B cell (primary cell): ENCODE measurements at regions not wholly inside any gene's neighbourhood (a gene's known extent, or its start where the extent isn't known, plus 50 kb on each side); places are given as distances from the start of the nearest gene placed in this dataset.
A peak's percentile ranks its signal among the peaks of the same experiment; 100 is the strongest.

Experiments
- ATAC-seq: fragments of 200-7000 bp; cut with Tn5 transposase; one replicate; pipeline ENCODE4 v1.10.0; 2021; ENCODE audit warnings: low read depth, mild to moderate bottlenecking, moderate number of reproducible peaks, moderate library complexity
- CTCF ChIA-PET: fragments of 350-600 bp; sonication (Branson Sonifier 250); formaldehyde crosslinking; loops from one replicate; lab custom pipeline; 2021; ENCODE audit warnings: antibody characterized with exemption, inconsistent platforms; lab: Charles Lee
- POLR2A ChIA-PET: fragments of 350-600 bp; sonication (Branson Sonifier 250); formaldehyde crosslinking; loops from one replicate; lab custom pipeline; 2021; ENCODE audit warnings: antibody characterized with exemption; lab: Charles Lee
- DNase-seq: peaks from one replicate; pipeline ENCODE4 v3.0.0; 2013
- H2AFZ ChIP-seq: 2 replicates; pipeline ENCODE4 v1.6.1; 2012; ENCODE audit warnings: mild to moderate bottlenecking, low read depth, low read length; ENCODE audit not compliant: insufficient read depth, poor library complexity, severe bottlenecking
- H3K27ac ChIP-seq, 2 donors: 1 replicate in 1 of 2; 2 replicates in 1 of 2; pipeline ENCODE4 v1.5.1; 2012 to 2013; ENCODE audit warnings: low read length in 2 of 2, mild to moderate bottlenecking in 2 of 2, moderate library complexity in 1 of 2
- H3K27me3 ChIP-seq, 4 experiments: fragments of 200-600 bp in 1 of 4; sonication (generic) in 1 of 4; replicated peaks in 1 of 4; 1 replicate in 2 of 4; 2 replicates in 2 of 4; pipeline versions ENCODE4 v1.6.1 to v1.7.0; 2013 to 2016; ENCODE audit warnings: low read length in 3 of 4, mild to moderate bottlenecking in 2 of 4, mixed read lengths in 1 of 4, moderate library complexity in 1 of 4; ENCODE audit not compliant: insufficient read depth in 4 of 4, control insufficient read depth in 3 of 4; ENCODE audit errors: control extremely low read depth in 1 of 4
- H3K36me3 ChIP-seq, 2 experiments: replicated peaks in 1 of 2; 1 replicate in 1 of 2; 2 replicates in 1 of 2; pipeline versions ENCODE4 v1.6.1 to v1.7.1; 2013; ENCODE audit warnings: low read length in 1 of 2; ENCODE audit not compliant: insufficient read depth in 2 of 2, control insufficient read depth in 1 of 2; ENCODE audit errors: control extremely low read depth in 1 of 2, extremely low read depth in 1 of 2
- H3K4me1 ChIP-seq, 2 donors: fragments of 200-600 bp in 1 of 2; sonication (generic) in 1 of 2; 1 replicate in 1 of 2; 2 replicates in 1 of 2; pipeline versions ENCODE4 v1.5.1 to v1.6.1; 2013 to 2017; ENCODE audit warnings: low read length in 2 of 2; ENCODE audit not compliant: control insufficient read depth in 2 of 2, insufficient read depth in 2 of 2
- H3K4me2 ChIP-seq: replicated peaks from 2 replicates; pipeline ENCODE3; 2012; ENCODE audit warnings: mild to moderate bottlenecking, low read depth, low read length; ENCODE audit not compliant: poor library complexity, severe bottlenecking
- H3K4me3 ChIP-seq, 5 experiments: fragments of 200-600 bp in 1 of 5; sonication (generic) in 1 of 5; 1 replicate in 3 of 5; 2 replicates in 2 of 5; pipeline versions ENCODE4 v1.5.1 to v1.7.0; 2011 to 2016; ENCODE audit warnings: low read length in 4 of 5, mild to moderate bottlenecking in 4 of 5, low read depth in 2 of 5, control low read depth in 1 of 5, moderate library complexity in 1 of 5; ENCODE audit not compliant: insufficient read depth in 1 of 5; ENCODE audit errors: control extremely low read depth in 1 of 5, extremely low read depth in 1 of 5
- H3K79me2 ChIP-seq: fragments of 200-600 bp; sonication (generic); one replicate; pipeline ENCODE4 v1.6.0; 2016; ENCODE audit warnings: low read length; ENCODE audit not compliant: control insufficient read depth, insufficient read depth
- H3K9ac ChIP-seq: fragments of 200-600 bp; sonication (generic); 2 replicates; pipeline ENCODE4 v1.6.1; 2017; ENCODE audit warnings: mild to moderate bottlenecking, low read length, moderate library complexity
- H3K9me3 ChIP-seq, 3 donors: one replicate each; pipeline versions ENCODE4 v1.6.1 to v1.7.1; 2013; ENCODE audit warnings: low read length in 2 of 3; ENCODE audit not compliant: control insufficient read depth in 2 of 3, insufficient read depth in 1 of 3; ENCODE audit errors: control extremely low read depth in 1 of 3
- H4K20me1 ChIP-seq: 2 replicates; pipeline ENCODE4 v1.6.0; 2012; ENCODE audit warnings: mild to moderate bottlenecking, low read length; ENCODE audit not compliant: insufficient read depth, control insufficient read depth, poor library complexity, severe bottlenecking
- H3K27ac Mint-ChIP-seq: one replicate; pipeline ENCODE4 v1.8.0; 2021; ENCODE audit warnings: mixed read lengths
- H3K27me3 Mint-ChIP-seq: one replicate; pipeline ENCODE4 v1.8.0; 2021; ENCODE audit warnings: mixed read lengths
- H3K4me1 Mint-ChIP-seq: one replicate; pipeline ENCODE4 v1.8.0; 2021; ENCODE audit warnings: mixed read lengths
- H3K4me3 Mint-ChIP-seq: one replicate; pipeline ENCODE4 v1.8.0; 2021; ENCODE audit warnings: mixed read lengths
- H3K9me3 Mint-ChIP-seq: one replicate; pipeline ENCODE4 v1.8.0; 2022; ENCODE audit warnings: mixed read lengths; ENCODE audit not compliant: insufficient read depth
- CTCF ChIP-seq: fragments of 200-600 bp; IDR thresholded peaks from one replicate; pipeline ENCODE4 v1.8.0; 2022; ENCODE audit warnings: antibody characterized with exemption, mild to moderate bottlenecking
- EZH2 ChIP-seq: IDR thresholded peaks from 2 replicates; pipeline ENCODE4 v1.6.1; 2012; ENCODE audit warnings: borderline replicate concordance, low read depth, mild to moderate bottlenecking, moderate library complexity, low read length; ENCODE audit not compliant: insufficient read depth, poor library complexity, severe bottlenecking
- WGBS: methylation state at CpG from one replicate; pipeline ENCODE4 v1.1.5; 2013; ENCODE audit warnings: missing lambda C conversion rate; ENCODE audit not compliant: insufficient coverage; 5-methylcytosine and 5-hydroxymethylcytosine counted together
- intact Hi-C: fragments of 100-400 bp; cut with micrococcal nuclease; formaldehyde crosslinking; loops from one replicate; pipeline ENCODE4 v1.10.0; 2022

GRCh38 chr20:22339946-22340345 is 244.4 kb downstream of the FOXA2 start:
- no peak for DNase-seq
- Histone ChIP-seq H3K9me3 (no peaks in the 10 kb centered on the region), H3K27me3 (peaks cover 0 to 2% (median 0%) of the 10 kb centered on the region in 4 experiments), H3K9ac (no peak overlapping the region), H3K36me3 (no peaks in the 10 kb centered on the region), H4K20me1 (no peaks in the 10 kb centered on the region), H3K4me3 (no peak overlapping the region), H3K27ac (no peak overlapping the region), H2AFZ (no peak overlapping the region), H3K4me2 (no peak overlapping the region), H3K79me2 (no peaks in the 10 kb centered on the region), H3K4me1 (no peaks in the 10 kb centered on the region)
- CTCF ChIA-PET, result interaction anchor here (1.0 to 6.4 kb wide), 12 partner anchors 8 to 1267 kb away, joined by 3 to 75 read pairs (median 4); no protein-coding TSS in a partner anchor
- H3K27me3 Mint-ChIP-seq, result peaks cover 16% of the 10 kb centered on the region
- H3K4me1 Mint-ChIP-seq, result peaks cover 1% of the 10 kb centered on the region
- 56% methylated on average over 3 of the region's 5 CpGs for WGBS
- POLR2A ChIA-PET, result no interaction called here
- intact Hi-C loops, result loop anchor here (5.0 kb wide), 3 partner anchors 1002 to 1657 kb away; partner anchors contain the start of gene CST9
- TF ChIP-seq EZH2 (no peak), CTCF (no peak)
- H3K9me3 Mint-ChIP-seq, result no peaks in the 10 kb centered on the region
- H3K27ac Mint-ChIP-seq, result no peak overlapping the region
- H3K4me3 Mint-ChIP-seq, result no peak overlapping the region
- no peak for ATAC-seq

GRCh38 chr20:22339091-22339881 is 245.1 kb downstream of the FOXA2 start:
- Histone ChIP-seq H3K4me1 (no peaks in the 10 kb centered on the region), H4K20me1 (no peaks in the 10 kb centered on the region), H3K9ac (no peak overlapping the region), H3K4me3 (no peak overlapping the region), H2AFZ (no peak overlapping the region), H3K4me2 (no peak overlapping the region), H3K27ac (no peak overlapping the region), H3K36me3 (no peaks in the 10 kb centered on the region), H3K79me2 (no peaks in the 10 kb centered on the region), H3K9me3 (no peaks in the 10 kb centered on the region), H3K27me3 (peaks cover 0 to 2% (median 0%) of the 10 kb centered on the region in 4 experiments)
- Mint-ChIP-seq H3K27me3 (peaks cover 16% of the 10 kb centered on the region), H3K27ac (no peak overlapping the region), H3K4me3 (no peak overlapping the region), H3K4me1 (peaks cover 1% of the 10 kb centered on the region), H3K9me3 (no peaks in the 10 kb centered on the region)
- ATAC-seq (no peak), DNase-seq (peak; percentile 64)
- ChIA-PET POLR2A (no interaction called here), CTCF (interaction anchor here (0.6 to 6.4 kb wide), 17 partner anchors 9 to 1268 kb away, joined by 3 to 75 read pairs (median 4); no protein-coding TSS in a partner anchor)
- TF ChIP-seq EZH2, result no peak
- TF ChIP-seq CTCF, result peak; percentile 81
- intact Hi-C loops, result loop anchor here (5.0 kb wide), 3 partner anchors 1003 to 1658 kb away; partner anchors contain the start of gene CST9
- WGBS, result 12% methylated on average over 6 of the region's 12 CpGs
